NCI-H2171 (cell line): ENCODE measurements at regions not wholly inside any gene's neighbourhood (a gene's known extent, or its start where the extent isn't known, plus 50 kb on each side); places are given as distances from the start of the nearest gene placed in this dataset.
"Not testable (repeated sequence)": the region's sequence is repeated elsewhere in the genome, so short reads cannot be mapped to it uniquely, and the experiment has no call there.

ENCODE experiments used
- DNase-seq: peaks from one replicate; lab custom pipeline; 2025; lab: John Stamatoyannopoulos, UW

GRCh38 chr12:66775871-66776270 lies 97.0 kb upstream of the GRIP1 start:
- DNase-seq = no peak

DNA sequence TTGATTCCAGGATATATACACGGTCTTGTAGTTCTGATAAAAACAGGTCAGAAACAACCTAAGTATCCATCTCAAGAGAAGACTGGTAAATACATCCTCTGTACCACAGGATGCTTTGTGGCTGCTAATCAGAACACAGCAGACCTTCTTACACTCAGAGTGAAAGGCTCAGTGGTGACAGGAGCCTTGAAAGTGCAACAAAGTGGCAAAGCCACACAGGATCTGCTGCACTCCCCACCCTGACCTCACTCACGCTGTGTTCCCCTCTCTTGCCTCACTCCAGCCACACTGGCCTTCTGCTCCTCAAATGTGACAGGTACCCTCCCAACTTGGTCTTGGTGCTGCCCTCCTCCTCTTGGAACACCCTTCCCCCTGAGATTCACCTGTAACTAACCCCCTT lies 98.1 kb upstream of the GRIP1 start:
- DNase-seq = no peak

DNA sequence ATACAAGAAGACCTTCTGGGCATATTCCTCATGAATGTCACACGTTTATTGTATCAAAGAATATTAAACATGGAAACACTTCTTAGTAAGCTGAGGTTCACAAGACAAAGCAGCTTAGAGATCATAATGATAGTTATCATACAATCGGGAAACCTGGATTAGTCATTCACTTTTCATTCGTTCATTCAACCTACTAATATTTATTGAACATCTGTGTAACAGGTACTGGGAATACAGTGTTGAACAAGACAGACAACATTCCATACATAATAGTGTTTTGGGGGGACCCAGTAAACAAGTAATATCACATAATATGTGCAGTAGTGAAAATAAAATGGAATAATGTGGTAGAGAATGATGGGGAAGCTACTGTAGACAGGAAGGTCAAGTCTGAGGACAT lies 100.6 kb upstream of the GRIP1 start:
- no peak for DNase-seq

DNA sequence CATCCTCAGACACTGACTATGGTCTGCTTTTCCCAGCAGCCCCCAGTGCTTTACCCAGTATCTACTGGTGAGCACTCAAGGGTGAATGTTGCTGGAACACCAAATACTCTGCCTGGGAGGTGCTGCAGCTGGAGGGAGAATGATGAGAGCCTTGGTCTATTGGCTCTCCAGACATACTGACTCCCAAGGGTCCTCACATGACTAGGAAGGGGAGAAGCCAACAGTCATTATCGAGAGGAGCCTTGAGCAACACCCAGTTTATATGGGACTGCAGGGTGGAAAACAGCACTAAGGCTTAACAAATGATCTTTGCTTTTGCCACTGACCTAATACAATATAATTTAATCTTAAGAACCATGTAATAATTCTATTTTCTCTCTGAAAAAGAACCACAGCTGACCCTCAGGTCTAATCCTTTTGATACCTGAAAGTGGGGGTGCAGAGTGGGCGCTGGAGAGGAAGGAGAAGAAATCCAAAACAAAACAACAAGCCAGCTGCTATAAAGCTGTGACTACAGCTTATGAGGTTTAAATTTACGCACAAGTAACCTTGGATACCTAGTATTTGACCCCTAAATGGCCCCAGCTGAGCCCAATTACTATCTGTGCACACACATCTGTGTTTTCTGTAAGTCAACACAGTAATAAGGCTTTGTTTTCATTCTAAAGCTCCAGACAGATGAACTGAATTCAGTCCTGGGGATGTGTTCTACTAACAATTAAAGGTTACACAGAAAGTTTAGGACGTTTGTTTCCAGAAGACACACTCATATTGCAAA lies 107.8 kb upstream of the GRIP1 start:
- peak; percentile 49 for DNase-seq

DNA sequence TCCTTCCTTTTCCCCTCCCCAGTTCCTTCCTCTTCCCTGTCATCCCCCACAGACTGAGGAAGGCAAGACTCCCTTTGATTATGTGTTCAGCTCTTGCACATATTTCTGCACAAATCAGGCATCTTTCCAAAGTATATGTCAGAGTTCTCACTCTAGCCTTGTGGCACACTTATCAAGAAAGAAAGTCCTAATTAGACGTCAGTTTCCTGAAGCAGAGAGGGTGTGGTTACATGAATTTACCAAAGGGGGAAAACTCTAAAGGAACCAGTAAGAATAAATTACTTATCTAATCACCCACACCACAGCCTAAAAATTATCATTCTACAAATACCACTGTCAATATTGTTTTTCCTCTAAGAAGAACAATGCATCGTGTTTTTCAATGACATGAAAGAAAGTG lies 120.7 kb upstream of the GRIP1 start:
- DNase-seq = no peak

DNA sequence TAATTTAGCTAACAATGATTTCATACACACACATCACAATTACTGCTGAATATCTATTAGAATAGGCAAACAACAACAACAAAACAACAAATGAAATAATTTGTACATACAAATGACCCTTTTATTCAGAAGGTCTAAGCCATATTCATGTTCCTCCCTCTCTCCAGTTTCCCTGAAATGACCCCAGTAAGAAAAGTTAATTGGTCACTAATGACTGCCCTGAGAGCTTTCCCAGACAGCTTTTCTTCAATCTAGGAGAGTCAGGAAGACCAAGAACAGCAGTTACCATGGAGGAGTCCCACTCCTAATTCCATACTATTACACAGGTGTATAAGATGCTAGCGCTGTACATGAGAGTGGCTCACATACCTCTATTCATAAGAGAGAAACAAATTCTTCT lies 121.2 kb upstream of the GRIP1 start:
- no peak for DNase-seq

DNA sequence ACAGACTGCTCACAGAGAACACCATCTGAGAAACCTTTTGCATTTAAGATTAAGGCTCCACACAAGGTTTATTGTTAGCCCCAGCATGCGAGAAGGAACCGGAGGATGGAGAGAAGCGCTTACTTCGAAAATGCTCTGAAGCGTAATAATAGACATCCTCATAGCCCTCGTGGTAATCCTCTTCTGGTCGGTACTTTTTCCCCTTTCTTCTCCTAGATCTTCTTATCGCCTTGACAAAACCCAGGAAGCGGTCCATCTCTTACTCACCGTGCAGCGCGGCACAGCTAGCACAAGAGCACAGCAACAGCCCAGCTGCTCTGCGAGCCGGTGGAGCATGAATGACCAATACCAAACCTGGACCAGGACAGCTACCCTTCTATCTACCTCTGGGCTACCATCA lies 125.1 kb upstream of the GRIP1 start:
- no peak for DNase-seq

- peak; percentile 85 for DNase-seq
Observed at GRCh38 chr12:66804563-66804974, 125.7 kb upstream of the GRIP1 start.

GRCh38 chr12:66808606-66809005 lies 129.7 kb upstream of the GRIP1 start:
- DNase-seq = peak; percentile 71

- DNase-seq = no peak
Observed at GRCh38 chr12:66813137-66813892, 134.4 kb upstream of the GRIP1 start.

- DNase-seq = no peak
Observed at GRCh38 chr12:66819587-66819986, 140.7 kb upstream of the GRIP1 start.

DNA sequence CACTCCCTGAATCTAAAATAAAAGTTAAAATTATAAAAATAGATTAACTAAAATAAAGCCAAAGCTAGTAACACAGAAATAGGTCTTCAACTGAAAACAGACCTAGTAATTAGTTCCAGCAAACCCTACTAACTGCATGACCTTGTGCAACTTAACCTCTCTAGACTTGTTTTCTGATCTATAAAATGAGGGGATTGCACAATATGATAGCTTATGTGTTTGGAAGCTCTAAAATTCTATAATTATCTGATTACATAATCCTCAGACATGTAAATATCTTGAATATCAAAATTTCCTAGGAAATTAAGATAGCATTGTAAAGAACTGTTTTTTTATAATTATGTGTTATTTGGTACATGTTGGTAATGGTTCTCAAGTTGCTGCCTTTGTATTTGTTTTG lies 144.1 kb upstream of the GRIP1 start:
- no peak for DNase-seq

- DNase-seq = no peak
Observed at GRCh38 chr12:66823857-66824570, 145.1 kb upstream of the GRIP1 start.

DNA sequence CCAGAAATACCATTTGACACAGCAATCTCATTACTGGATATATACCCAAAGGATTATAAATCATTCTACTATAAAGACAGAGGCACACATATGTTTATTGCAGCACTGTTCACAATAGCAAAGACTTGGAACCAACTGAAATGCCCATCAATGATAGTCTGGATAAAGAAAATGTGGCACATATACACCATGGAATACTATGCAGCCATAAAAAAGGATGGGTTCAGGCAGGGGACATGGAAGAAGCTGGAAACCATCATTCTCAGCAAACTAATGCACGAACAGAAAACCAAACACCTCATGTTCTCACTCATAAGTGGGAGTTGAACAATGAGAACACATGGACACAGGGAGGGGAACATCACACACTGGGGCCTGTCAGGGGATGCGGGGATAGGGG lies 147.0 kb upstream of the GRIP1 start:
- not testable (repeated sequence) for DNase-seq

- DNase-seq = no peak
Observed at GRCh38 chr12:66829660-66830325, 150.9 kb upstream of the GRIP1 start.

DNA sequence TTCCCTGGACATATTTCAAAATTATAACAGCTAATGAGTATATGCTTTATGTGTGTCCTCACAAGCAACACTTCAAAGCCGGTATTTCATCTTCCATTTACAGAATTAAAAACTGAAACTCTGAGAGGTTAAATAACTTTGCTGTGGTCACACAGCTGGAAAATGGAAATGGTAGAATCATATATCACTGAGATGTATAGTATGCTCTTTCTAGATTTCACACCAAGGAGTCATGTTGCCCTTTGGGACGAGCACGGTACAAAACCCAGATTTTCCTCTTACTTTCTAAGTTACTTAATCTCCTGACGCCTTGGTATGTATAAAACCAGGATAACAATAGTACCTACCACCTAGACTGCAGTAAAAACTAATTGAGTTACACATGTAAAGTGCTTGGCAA lies 152.6 kb upstream of the GRIP1 start:
- DNase-seq = no peak

DNA sequence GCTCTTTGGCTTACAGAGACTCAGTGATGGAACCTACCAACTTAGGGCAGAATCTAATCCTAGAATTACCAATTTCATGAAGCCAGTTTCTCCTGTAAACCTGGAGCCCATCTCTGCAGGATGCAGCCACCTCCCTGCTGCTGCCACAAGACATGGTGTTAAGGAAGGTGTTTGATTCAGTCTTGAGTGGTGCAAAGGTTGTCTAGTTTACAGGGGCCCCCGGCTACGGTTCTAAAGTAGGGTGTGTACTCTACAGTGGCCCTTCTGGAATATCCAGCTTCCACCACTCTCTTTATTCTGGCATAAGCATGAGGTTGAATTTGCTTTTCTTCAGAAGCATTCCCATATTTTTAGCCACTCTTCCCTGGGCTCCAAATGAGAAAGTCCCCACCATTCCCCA lies 154.1 kb upstream of the GRIP1 start:
- no peak for DNase-seq

GRCh38 chr12:66836623-66837310 lies 157.9 kb upstream of the GRIP1 start:
- DNase-seq = no peak

- DNase-seq = no peak
Observed at GRCh38 chr12:66837311-66837627, 158.4 kb upstream of the GRIP1 start.

- DNase-seq = no peak
Observed at GRCh38 chr12:66838366-66838765, 159.5 kb upstream of the GRIP1 start.

GRCh38 chr12:66848967-66849366 lies 170.1 kb upstream of the GRIP1 start:
- DNase-seq = no peak

DNA sequence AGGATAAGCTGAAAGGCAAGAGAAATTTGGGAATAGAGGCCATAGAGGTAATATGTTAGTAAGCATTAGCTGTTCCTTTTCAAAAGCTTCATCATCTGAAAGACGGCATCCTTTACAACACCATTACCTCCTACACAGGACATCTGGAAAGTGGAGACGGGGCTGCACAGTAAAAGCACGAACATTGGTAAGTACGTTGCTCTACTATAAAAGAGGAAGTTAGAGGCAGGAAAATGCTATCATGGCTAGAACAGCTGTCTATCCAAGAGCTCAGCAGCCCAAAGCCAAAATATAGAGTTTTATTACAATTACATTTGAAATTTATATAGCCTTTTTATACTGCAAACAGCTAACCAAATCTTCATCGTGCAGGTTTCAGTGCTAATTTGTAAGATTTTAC lies 172.3 kb upstream of the GRIP1 start:
- no peak for DNase-seq
